ENCODE measurements at regions not wholly inside any gene's neighbourhood (a gene's known extent, or its start where the extent isn't known, plus 50 kb on each side); places are given as distances from the start of the nearest gene placed in this dataset.

- no peak for TF ChIP-seq POLR2A (IDR thresholded peaks at IDR 0.05)
- TF ChIP-seq, protein P1, sequence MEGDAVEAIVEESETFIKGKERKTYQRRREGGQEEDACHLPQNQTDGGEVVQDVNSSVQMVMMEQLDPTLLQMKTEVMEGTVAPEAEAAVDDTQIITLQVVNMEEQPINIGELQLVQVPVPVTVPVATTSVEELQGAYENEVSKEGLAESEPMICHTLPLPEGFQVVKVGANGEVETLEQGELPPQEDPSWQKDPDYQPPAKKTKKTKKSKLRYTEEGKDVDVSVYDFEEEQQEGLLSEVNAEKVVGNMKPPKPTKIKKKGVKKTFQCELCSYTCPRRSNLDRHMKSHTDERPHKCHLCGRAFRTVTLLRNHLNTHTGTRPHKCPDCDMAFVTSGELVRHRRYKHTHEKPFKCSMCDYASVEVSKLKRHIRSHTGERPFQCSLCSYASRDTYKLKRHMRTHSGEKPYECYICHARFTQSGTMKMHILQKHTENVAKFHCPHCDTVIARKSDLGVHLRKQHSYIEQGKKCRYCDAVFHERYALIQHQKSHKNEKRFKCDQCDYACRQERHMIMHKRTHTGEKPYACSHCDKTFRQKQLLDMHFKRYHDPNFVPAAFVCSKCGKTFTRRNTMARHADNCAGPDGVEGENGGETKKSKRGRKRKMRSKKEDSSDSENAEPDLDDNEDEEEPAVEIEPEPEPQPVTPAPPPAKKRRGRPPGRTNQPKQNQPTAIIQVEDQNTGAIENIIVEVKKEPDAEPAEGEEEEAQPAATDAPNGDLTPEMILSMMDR (IDR thresholded peaks at IDR 0.05 in 4 of 5, conservative IDR thresholded peaks at IDR 0.05 in 1 of 5): no peak
Measured at GRCh38 chr6:71619836-71620235, 266.5 kb upstream of the RIMS1 start.
